SK-N-SH treated with all-trans-retinoic acid at 6 μM for 48 hours (cell line): ENCODE measurements at regions not wholly inside any gene's neighbourhood (a gene's known extent, or its start where the extent isn't known, plus 50 kb on each side); places are given as distances from the start of the nearest gene placed in this dataset.

Source experiments
- ATAC-seq: fragments of 200-7000 bp; cut with Tn5 transposase; 3 replicates; pipeline ENCODE4 v1.9.1; 2020; ENCODE audit warnings: mild to moderate bottlenecking, moderate library complexity
- ARNTL ChIP-seq: fragments of 450-650 bp; formaldehyde crosslinking; IDR thresholded peaks from 2 replicates; pipeline ENCODE4 v1.5.0; 2020; ENCODE audit warnings: low read depth, mild to moderate bottlenecking, moderate library complexity, borderline replicate concordance
- ESRRG ChIP-seq: fragments of 250-450 bp; sonication (Bioruptor Pico); IDR thresholded peaks from 2 replicates; pipeline ENCODE4 v1.6.1; 2021; ENCODE audit warnings: mild to moderate bottlenecking
- GLIS3 ChIP-seq: fragments of 250-450 bp; sonication (Bioruptor Pico); IDR thresholded peaks from 2 replicates; pipeline ENCODE4 v1.5.0; 2020; ENCODE audit warnings: mild to moderate bottlenecking, moderate library complexity
- OSR1 ChIP-seq: fragments of 250-450 bp; sonication (Bioruptor Pico); IDR thresholded peaks from 2 replicates; pipeline ENCODE4 v1.8.0; 2022; ENCODE audit warnings: moderate library complexity, mild to moderate bottlenecking, inconsistent platforms
- PPARA ChIP-seq: fragments of 250-450 bp; sonication (Bioruptor Pico); IDR thresholded peaks from 2 replicates; pipeline ENCODE4 v1.5.0; 2020; ENCODE audit warnings: mild to moderate bottlenecking, borderline replicate concordance
- SNAI2 ChIP-seq: fragments of 250-450 bp; sonication (Bioruptor Pico); IDR thresholded peaks from 2 replicates; pipeline ENCODE4 v1.5.0; 2020; ENCODE audit warnings: mild to moderate bottlenecking, moderate library complexity
- TCF4 ChIP-seq: fragments of 250-450 bp; sonication (Bioruptor Pico); IDR thresholded peaks from 2 replicates; pipeline ENCODE4 v1.8.0; 2021; ENCODE audit warnings: mild to moderate bottlenecking, moderate library complexity, borderline replicate concordance
- TOX ChIP-seq: fragments of 250-450 bp; sonication (Bioruptor Pico); IDR thresholded peaks from 2 replicates; pipeline ENCODE4 v1.8.0; 2021; ENCODE audit warnings: mild to moderate bottlenecking, moderate library complexity, borderline replicate concordance
- TSHZ2 ChIP-seq: fragments of 250-450 bp; sonication (Bioruptor Pico); IDR thresholded peaks from 2 replicates; pipeline ENCODE4 v1.5.0; 2020; ENCODE audit warnings: mild to moderate bottlenecking, moderate library complexity
- ZC3H10 ChIP-seq: fragments of 250-450 bp; sonication (Bioruptor Pico); IDR thresholded peaks from 2 replicates; pipeline ENCODE4 v1.5.1; 2021; ENCODE audit warnings: mild to moderate bottlenecking, moderate library complexity
- ZFP3 ChIP-seq: fragments of 250-450 bp; sonication (Bioruptor Pico); IDR thresholded peaks from 2 replicates; pipeline ENCODE4 v1.5.0; 2020; ENCODE audit warnings: mild to moderate bottlenecking, moderate library complexity
- ZFP30 ChIP-seq: fragments of 450-650 bp; formaldehyde crosslinking; IDR thresholded peaks from 2 replicates; pipeline ENCODE4 v1.5.0; 2022; ENCODE audit warnings: mild to moderate bottlenecking, moderate library complexity
- ZNF70 ChIP-seq: fragments of 450-650 bp; formaldehyde crosslinking; IDR thresholded peaks from 2 replicates; pipeline ENCODE4 v1.5.0; 2020; ENCODE audit warnings: mild to moderate bottlenecking, moderate library complexity
- ZNF8 ChIP-seq: fragments of 450-650 bp; formaldehyde crosslinking; IDR thresholded peaks from 2 replicates; pipeline ENCODE4 v1.5.0; 2020; ENCODE audit warnings: mild to moderate bottlenecking, moderate library complexity
- TF ChIP-seq, protein P1 (sequence below): fragments of 250-450 bp; sonication (Bioruptor Pico); IDR thresholded peaks from 2 replicates; pipeline ENCODE4 v1.8.0; 2020; ENCODE audit warnings: mild to moderate bottlenecking, moderate library complexity, borderline replicate concordance
- TF ChIP-seq, protein P2 (sequence below): fragments of 250-450 bp; sonication (Bioruptor Pico); IDR thresholded peaks from 2 replicates; pipeline ENCODE4 v1.5.1; 2020; ENCODE audit warnings: low read depth, mild to moderate bottlenecking, moderate library complexity

DNA sequence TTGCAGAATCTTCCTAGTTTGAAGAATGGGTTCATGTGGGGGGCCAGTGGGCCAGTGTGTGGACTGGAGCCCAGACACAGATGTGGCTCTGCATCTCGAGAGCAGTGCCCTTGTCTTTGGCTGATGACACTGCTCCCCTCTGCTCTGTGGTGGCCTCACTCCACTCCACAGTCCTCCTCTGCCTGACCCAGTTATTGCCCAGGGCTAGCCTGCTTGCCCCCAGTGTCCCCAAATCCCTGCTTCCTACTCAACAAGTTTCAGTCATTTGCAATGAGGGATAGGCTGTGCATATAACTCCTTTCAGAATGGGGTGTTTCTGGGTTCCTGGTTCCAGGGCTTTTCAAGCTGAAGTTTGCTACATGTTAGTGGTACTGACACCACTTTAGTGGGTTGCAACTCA lies 177.5 kb downstream of the SNX10 start:
- TF ChIP-seq ZC3H10 (CRISPR knock-in tag), result no peak
- no peak for TF ChIP-seq TSHZ2 (CRISPR knock-in tag)
- no peak for TF ChIP-seq SNAI2 (CRISPR knock-in tag)
- no peak for TF ChIP-seq ZFP3 (CRISPR knock-in tag)
- no peak for ATAC-seq

DNA sequence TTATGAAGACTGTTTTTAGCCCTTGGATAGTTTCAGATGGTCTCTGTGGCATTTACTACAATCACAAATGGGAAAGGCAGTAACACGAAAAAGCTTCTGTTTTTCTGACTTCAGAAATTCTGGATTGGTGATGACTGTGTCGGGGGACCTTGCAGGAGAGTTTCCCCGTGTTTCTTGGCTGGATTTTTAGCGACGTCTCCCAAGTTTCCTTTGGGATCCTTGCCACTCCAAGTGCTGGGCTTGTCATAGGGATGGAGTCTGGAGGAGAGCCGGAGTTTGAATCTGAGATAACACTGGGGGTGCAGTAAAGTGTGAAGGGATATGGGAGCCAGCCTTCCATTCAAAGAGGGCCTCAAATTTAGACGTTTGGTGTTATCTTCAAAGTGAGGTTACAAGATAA lies 179.0 kb downstream of the SNX10 start:
- TF ChIP-seq, protein P1, sequence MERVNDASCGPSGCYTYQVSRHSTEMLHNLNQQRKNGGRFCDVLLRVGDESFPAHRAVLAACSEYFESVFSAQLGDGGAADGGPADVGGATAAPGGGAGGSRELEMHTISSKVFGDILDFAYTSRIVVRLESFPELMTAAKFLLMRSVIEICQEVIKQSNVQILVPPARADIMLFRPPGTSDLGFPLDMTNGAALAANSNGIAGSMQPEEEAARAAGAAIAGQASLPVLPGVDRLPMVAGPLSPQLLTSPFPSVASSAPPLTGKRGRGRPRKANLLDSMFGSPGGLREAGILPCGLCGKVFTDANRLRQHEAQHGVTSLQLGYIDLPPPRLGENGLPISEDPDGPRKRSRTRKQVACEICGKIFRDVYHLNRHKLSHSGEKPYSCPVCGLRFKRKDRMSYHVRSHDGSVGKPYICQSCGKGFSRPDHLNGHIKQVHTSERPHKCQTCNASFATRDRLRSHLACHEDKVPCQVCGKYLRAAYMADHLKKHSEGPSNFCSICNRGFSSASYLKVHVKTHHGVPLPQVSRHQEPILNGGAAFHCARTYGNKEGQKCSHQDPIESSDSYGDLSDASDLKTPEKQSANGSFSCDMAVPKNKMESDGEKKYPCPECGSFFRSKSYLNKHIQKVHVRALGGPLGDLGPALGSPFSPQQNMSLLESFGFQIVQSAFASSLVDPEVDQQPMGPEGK (CRISPR knock-in tag), result no peak
- TF ChIP-seq ZC3H10 (CRISPR knock-in tag), result no peak
- ATAC-seq, result no peak

- no peak for ATAC-seq
- no peak for TF ChIP-seq SNAI2 (CRISPR knock-in tag)
- no peak for TF ChIP-seq TOX (CRISPR knock-in tag)
Measured at GRCh38 chr7:26471306-26472075, 179.8 kb downstream of the SNX10 start.

DNA sequence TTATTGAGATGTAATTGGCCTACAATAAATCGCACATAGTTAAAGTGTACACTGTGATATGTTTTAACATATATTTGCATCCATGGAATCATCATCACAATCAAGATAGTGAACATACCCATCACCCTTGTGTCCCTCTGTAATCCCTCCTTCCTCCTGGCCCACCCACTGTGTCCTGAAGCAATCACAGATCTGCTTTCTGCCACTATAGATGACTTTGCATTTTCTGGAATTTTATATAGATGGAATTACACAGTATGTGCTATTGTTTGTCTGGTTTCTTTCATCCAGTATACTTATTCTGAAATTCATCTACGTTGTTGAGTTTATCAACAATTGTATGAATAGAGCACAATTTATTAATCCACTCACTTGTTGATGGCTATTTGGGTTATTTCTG lies 181.3 kb downstream of the SNX10 start:
- TF ChIP-seq, protein P1 (CRISPR knock-in tag), result no peak
- TF ChIP-seq PPARA (CRISPR knock-in tag) (no peak), TSHZ2 (CRISPR knock-in tag) (no peak), ZC3H10 (CRISPR knock-in tag) (no peak), ZNF70 (CRISPR knock-in tag) (no peak), ARNTL (no peak), ZFP30 (CRISPR knock-in tag) (no peak), TCF4 (CRISPR knock-in tag) (no peak), ESRRG (CRISPR knock-in tag) (no peak), OSR1 (CRISPR knock-in tag) (no peak), GLIS3 (CRISPR knock-in tag) (no peak), ZNF8 (CRISPR knock-in tag) (no peak), TOX (CRISPR knock-in tag) (no peak), SNAI2 (CRISPR knock-in tag) (no peak)
- TF ChIP-seq, protein P2, sequence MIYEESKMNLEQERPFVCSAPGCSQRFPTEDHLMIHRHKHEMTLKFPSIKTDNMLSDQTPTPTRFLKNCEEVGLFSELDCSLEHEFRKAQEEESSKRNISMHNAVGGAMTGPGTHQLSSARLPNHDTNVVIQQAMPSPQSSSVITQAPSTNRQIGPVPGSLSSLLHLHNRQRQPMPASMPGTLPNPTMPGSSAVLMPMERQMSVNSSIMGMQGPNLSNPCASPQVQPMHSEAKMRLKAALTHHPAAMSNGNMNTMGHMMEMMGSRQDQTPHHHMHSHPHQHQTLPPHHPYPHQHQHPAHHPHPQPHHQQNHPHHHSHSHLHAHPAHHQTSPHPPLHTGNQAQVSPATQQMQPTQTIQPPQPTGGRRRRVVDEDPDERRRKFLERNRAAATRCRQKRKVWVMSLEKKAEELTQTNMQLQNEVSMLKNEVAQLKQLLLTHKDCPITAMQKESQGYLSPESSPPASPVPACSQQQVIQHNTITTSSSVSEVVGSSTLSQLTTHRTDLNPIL (CRISPR knock-in tag), result no peak
- ATAC-seq, result no peak
